GM19463 (cell line): ENCODE measurements at regions not wholly inside any gene's neighbourhood (a gene's known extent, or its start where the extent isn't known, plus 50 kb on each side); places are given as distances from the start of the nearest gene placed in this dataset.
A peak's percentile ranks its signal among the peaks of the same experiment; 100 is the strongest.
"Not testable (repeated sequence)": the region's sequence is repeated elsewhere in the genome, so short reads cannot be mapped to it uniquely, and the experiment has no call there.

Experiments used
- ATAC-seq: cut with Tn5 transposase; IDR thresholded peaks from one replicate; pipeline ENCODE4 v1.9.1; 2021; ENCODE audit warnings: mild to moderate bottlenecking, moderate library complexity; ENCODE audit not compliant: unreplicated experiment

GRCh38 chr3:18237251-18238005, 187.7 kb downstream of the SATB1 start:
- ATAC-seq: peak; percentile 89

GRCh38 chr3:18236726-18237125, 188.4 kb downstream of the SATB1 start:
- ATAC-seq: no peak

DNA sequence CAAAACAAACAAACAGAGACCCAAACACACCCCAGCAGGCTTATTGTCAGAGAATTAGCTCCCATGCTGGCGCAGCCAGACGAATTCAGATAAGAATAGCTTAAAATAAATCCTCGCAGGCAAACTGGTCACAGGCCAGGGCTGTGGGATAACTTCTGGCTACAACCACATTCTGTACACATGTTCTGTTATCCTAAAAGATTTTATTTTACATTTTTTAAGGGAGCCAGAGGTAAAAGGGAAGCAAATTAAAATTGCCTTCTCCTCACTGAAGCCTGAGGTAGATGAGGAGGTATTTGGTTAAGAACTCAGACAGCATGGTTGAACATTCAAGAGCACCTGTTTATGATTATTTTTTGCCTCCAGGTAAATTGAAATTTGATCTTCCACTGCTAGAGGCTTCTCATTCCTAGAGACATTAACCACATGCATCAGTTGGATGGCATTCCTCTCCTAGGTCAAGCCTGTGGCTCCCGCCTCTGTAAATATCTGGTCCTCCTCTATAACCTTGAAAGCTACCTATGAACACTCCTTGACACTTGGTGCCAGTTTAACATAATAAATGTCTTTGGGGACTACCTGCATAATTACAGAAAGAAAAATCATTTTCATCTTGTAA, 190.3 kb downstream of the SATB1 start:
- no peak for ATAC-seq

- ATAC-seq: no peak
Observed at GRCh38 chr3:18233987-18234716, 191.0 kb downstream of the SATB1 start.

- ATAC-seq: no peak
Observed at GRCh38 chr3:18232317-18232716, 192.8 kb downstream of the SATB1 start.

- ATAC-seq: no peak
Observed at GRCh38 chr3:18228060-18228459, 197.1 kb downstream of the SATB1 start.

GRCh38 chr3:18225709-18226108, 199.4 kb downstream of the SATB1 start:
- no peak for ATAC-seq

- no peak for ATAC-seq
Observed at GRCh38 chr3:18224426-18224825, 200.7 kb downstream of the SATB1 start.

DNA sequence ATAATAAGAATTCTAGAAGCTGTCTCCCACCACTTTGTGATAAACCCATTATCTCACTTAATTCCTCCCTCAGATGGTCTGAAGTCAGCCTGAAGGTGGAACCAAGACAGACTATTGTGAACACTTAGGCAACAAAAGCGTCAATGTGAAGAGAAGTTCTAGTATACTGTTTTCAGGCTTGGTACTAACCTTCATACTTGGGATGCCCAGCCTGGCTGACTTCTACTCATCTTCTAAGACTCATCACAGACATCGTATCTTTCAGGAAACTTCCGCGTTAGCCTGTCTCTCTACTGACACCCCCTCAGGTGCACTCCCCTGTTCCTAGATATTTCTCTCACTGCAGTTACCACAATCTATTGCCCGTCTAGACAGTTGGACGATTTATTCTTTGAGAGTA, 201.2 kb downstream of the SATB1 start:
- peak; percentile 30 for ATAC-seq

DNA sequence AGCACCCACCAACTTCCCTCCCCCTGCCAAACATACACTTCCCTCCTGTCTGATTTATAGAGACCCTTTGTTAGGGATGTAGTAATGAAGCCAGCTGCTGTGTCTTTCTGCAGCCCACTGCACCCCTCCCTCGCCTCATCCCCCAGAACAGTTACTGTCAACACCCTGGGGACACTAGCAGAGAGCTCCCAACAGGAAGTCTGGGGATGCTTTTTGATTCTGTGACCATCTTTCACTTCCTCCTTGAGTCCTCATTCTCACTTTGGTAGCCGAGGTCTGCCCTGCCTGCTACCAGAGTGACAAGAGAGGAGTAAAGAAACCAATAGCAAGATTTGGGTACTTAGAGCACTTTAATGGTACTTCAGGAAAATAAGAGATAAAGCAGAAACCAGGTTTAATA, 201.6 kb downstream of the SATB1 start:
- peak; percentile 97 for ATAC-seq

DNA sequence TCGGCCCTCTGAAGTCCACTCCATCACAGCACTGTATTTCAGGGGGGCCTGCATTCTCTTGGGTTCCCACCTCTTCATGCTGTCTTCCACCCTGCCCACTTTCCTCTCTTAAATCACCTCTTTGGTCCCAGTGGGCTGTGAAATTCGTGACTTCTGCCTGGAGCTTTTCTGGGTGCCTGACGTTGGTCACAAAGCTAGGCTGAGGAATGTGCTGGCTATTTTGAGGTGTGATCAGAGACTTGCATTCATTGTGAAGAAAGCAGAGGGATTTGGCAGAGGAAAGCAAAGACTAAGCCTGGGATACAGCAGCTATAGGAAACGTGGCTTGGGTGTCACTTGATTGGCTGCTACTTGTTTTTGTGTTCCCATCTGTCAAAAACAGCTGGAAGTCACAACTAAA, 202.5 kb downstream of the SATB1 start:
- no peak for ATAC-seq

GRCh38 chr3:18217507-18218174, 207.5 kb downstream of the SATB1 start:
- peak; percentile 49 for ATAC-seq

DNA sequence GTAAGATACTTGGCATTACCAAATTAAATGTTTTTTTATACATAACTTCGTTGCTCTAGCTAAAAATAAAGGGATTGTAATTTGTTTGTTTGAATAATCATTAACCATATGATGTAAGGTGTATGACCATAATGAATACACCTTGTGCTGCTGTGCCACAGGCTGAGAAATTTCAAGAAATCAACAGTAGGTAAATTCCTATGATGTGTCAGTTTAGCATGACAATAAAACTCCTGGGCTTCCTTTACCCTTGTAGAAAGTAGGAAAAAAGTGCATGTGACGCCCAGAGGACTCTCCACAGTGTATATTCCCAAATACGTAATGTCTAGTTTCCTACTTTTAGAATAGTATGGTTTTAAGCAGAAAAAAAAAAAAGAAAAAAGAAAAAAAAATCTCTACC, 208.1 kb downstream of the SATB1 start:
- no peak for ATAC-seq

GRCh38 chr3:18215639-18216038, 209.5 kb downstream of the SATB1 start:
- no peak for ATAC-seq

GRCh38 chr3:18211116-18211515, 214.0 kb downstream of the SATB1 start:
- no peak for ATAC-seq

- ATAC-seq: no peak
Observed at GRCh38 chr3:18208856-18209255, 216.3 kb downstream of the SATB1 start.

DNA sequence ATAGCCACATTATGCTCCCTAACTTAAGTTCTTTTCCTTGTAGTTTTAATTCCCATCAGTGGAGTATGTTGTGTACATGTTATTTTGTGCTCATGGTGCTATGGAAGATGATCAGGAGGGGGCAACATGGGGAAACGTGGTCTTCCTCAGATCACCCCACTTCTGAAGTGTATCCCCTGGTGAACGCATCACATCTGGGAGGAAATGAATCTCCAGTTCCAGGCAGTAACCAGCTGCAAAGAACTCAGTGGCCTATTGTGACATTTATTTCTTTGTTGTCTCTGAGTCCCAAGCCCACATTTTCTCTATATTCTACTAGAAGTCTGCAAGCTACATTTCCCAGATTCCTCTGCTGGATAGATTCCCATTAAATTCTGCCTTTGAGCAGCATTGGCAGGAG, 217.0 kb downstream of the SATB1 start:
- ATAC-seq: no peak

- no peak for ATAC-seq
Observed at GRCh38 chr3:18207226-18207625, 217.9 kb downstream of the SATB1 start.

DNA sequence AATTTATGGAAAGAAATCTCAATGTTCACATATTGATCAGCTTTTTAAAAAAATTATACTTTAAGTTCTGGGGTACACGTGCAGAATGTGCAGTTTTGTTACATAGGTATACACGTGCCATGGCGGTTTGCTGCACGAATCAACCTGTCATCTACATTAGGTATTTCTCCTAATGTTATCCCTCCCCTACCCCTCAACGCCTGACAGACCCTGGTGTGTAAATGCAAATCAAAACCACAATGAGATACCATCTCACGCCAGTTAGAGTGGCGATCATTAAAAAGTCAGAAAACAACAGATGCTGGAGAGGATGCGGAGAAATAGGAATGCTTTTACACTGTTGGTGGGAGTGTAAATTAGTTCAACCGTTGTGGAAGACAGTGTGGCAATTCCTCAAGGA, 219.4 kb downstream of the SATB1 start:
- ATAC-seq: not testable (repeated sequence)

- no peak for ATAC-seq
Observed at GRCh38 chr3:18201315-18201714, 223.8 kb downstream of the SATB1 start.

DNA sequence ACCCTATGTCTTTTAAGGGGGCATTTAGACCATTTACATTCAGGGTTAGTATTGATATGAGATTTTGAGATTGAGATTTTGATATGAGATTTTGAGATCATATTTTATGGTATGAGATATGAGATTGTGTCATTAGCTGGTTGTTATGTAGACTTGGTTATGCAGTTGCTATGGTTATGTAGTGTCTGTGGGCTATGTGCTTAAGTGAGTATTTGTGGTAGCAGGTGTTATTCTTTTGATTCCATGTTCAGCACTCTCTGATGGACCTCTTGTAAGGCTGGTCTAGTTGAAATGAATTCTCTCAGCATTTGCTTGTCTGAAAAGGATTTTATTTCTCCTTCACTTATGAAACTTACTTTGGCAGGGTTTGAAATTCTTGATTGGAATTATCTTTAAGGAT, 225.4 kb downstream of the SATB1 start:
- ATAC-seq: no peak
